ENCODE measurements at regions not wholly inside any gene's neighbourhood (a gene's known extent, or its start where the extent isn't known, plus 50 kb on each side); places are given as distances from the start of the nearest gene placed in this dataset.
A peak's percentile ranks its signal among the peaks of the same experiment; 100 is the strongest.
"Not testable (repeated sequence)": the region's sequence is repeated elsewhere in the genome, so short reads cannot be mapped to it uniquely, and the experiment has no call there.

DNA sequence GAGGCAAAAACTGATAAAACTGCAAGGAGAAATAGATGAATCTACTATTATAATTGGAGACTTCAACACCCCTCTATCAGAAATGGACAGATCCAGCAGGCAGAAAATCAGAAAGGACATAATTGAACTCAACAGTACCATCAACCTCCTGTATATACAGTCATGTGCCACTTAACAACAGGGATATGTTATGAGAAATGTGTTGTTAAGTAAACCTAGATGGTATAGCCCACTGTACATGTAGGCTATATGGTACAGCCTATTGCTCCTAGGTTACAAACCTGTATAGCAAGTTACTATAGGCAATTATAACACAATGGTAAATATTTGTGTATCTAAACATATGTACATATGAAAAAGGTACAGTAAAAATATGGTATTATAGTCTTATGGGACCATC, 66.8 kb upstream of the PHF21A start:
- DNase-seq (ENCODE audit: low read depth, low spot score): no peak
- H3K27ac ChIP-seq: no peak overlapping the region

- peak; percentile 56 for DNase-seq (ENCODE audit: low read depth, low spot score)
- no peak overlapping the region for H3K27ac ChIP-seq
These were observed 62.6 kb upstream of the PHF21A start for GRCh38 chr11:46183819-46184218.

- no peak for DNase-seq (ENCODE audit: low read depth, low spot score)
- no peak overlapping the region for H3K27ac ChIP-seq
These were observed 60.7 kb upstream of the PHF21A start for GRCh38 chr11:46181843-46182424.

DNA sequence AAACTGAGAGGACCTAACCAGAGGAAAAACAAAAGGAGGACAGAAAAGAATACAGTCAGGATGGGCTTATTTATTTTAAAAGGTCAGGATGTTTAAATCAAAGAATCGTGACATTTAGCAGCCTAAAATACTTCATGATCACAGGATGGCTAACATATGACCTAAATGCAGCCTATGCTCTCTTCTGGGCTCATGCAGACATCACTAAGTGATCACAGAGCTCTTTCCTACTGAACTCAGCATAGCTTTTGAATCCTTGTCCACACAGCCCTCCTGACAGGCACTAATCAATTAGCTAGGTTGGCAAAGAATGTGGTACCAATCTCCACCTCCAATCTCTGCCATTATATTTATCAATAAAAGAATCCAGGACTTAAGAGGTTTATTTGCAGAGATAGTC, 60.1 kb upstream of the PHF21A start:
- DNase-seq (ENCODE audit: low read depth, low spot score): no peak
- H3K27ac ChIP-seq: no peak overlapping the region

- no peak for DNase-seq (ENCODE audit: low read depth, low spot score)
- H3K27ac ChIP-seq: no peak overlapping the region
These were observed 59.5 kb upstream of the PHF21A start for GRCh38 chr11:46180736-46181135.

GRCh38 chr11:46178513-46178912, 57.3 kb upstream of the PHF21A start:
- H3K27ac ChIP-seq: no peak overlapping the region
- DNase-seq (ENCODE audit: low read depth, low spot score): no peak

DNA sequence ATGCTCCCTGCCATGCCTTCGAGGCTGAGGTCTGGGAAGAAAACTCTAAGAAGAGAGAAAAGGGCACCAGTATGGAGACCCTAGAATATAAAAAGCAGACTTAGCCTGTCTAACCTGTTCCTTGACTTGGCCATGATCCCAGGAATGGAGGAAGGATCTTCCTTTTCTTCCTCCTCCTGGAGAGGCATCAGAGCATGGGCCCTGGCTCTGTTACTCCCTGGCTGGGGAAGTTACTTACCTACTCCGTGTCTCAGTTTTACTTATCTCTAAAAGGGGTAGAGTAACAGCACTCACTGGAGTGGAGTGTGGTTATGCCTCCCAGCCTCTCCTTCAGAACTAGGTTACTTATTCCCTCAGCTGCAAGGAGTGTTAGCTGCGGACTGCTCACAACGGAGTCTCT, 55.2 kb upstream of the PHF21A start:
- DNase-seq (ENCODE audit: low read depth, low spot score): no peak
- no peak overlapping the region for H3K27ac ChIP-seq

DNA sequence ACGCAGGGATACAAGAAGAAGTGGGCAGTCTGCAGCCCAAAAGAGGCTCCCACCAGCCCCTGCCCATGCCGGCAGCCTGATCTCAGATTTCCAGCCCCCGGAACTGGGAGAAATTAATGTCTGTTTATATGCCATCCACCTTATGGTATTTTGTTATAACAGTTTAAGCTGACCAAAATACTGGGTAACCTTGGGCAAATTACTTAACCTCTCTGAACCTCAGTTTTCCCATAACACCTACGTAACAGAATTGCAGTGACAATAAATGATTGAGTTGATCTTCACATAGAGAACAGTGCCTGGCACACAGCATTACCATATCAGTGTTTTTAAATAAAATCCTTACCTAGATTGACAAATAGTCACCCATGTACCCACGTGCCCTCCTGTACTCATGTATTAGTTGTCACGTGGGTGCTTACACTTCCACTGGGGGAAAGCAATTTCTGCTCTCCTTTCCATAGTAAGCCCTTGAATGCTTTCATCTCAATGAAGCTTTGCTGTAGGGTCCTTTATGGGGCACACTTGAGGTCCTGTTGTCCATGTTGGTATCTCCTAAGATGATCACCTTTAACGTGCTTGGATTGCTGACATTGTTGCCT, 54.2 kb upstream of the PHF21A start:
- DNase-seq (ENCODE audit: low read depth, low spot score): no peak
- H3K27ac ChIP-seq: no peak overlapping the region

DNA sequence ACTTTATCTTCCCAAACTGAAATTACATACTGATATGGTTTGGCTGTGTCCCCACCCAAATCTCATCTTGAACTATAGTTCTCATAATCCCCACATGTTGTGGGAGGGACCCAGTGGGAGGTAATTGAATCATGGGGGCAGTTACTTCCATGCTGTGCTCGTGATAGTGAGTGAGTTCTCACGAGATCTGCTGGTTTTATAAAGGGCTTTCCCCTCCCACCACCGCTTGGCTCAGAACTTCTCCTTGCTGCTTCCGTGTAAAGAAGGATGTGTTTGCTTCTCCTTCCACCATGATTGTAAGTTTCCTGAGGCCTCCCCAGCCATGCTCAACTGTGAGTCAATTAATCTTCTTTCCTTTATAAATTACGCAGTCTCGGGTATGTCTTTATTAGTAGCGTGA, 50.4 kb upstream of the PHF21A start:
- not testable (repeated sequence) for H3K27ac ChIP-seq; DNase-seq (ENCODE audit: low read depth, low spot score)

Measured in epithelial cell of prostate (primary cell).